Mammary epithelial cell (primary cell): ENCODE measurements at regions not wholly inside any gene's neighbourhood (a gene's known extent, or its start where the extent isn't known, plus 50 kb on each side); places are given as distances from the start of the nearest gene placed in this dataset.

ENCODE experiments used
- EZH2 ChIP-seq: IDR thresholded peaks from 2 replicates; pipeline ENCODE4 v1.6.1; 2012; ENCODE audit warnings: low read length, inconsistent platforms, borderline replicate concordance
- TF ChIP-seq, protein P1 (sequence below), 2 donors: IDR thresholded peaks in 1 of 2; conservative IDR thresholded peaks in 1 of 2; 2 replicates each; pipeline ENCODE4 v1.5.1; 2011 to 2012; ENCODE audit warnings: inconsistent platforms in 2 of 2, low read length in 2 of 2, mild to moderate bottlenecking in 2 of 2, control low read depth in 1 of 2, low read depth in 1 of 2; ENCODE audit not compliant: insufficient read depth in 1 of 2; ENCODE audit errors: extremely low read depth in 1 of 2

- TF ChIP-seq, protein P1, sequence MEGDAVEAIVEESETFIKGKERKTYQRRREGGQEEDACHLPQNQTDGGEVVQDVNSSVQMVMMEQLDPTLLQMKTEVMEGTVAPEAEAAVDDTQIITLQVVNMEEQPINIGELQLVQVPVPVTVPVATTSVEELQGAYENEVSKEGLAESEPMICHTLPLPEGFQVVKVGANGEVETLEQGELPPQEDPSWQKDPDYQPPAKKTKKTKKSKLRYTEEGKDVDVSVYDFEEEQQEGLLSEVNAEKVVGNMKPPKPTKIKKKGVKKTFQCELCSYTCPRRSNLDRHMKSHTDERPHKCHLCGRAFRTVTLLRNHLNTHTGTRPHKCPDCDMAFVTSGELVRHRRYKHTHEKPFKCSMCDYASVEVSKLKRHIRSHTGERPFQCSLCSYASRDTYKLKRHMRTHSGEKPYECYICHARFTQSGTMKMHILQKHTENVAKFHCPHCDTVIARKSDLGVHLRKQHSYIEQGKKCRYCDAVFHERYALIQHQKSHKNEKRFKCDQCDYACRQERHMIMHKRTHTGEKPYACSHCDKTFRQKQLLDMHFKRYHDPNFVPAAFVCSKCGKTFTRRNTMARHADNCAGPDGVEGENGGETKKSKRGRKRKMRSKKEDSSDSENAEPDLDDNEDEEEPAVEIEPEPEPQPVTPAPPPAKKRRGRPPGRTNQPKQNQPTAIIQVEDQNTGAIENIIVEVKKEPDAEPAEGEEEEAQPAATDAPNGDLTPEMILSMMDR (conservative IDR thresholded peaks at IDR 0.05 in 1 of 2, IDR thresholded peaks at IDR 0.05 in 1 of 2; ENCODE audit: extremely low read depth in 1 of 2, insufficient read depth in 1 of 2, low read depth in 1 of 2, low read length in 2 of 2): no peak
- TF ChIP-seq EZH2: no peak
Measured at GRCh38 chr11:23961503-23962338, 535.1 kb upstream of the LUZP2 start.
